ENCODE measurements at regions not wholly inside any gene's neighbourhood (a gene's known extent, or its start where the extent isn't known, plus 50 kb on each side); places are given as distances from the start of the nearest gene placed in this dataset.
"Not testable (repeated sequence)": the region's sequence is repeated elsewhere in the genome, so short reads cannot be mapped to it uniquely, and the experiment has no call there.

GRCh38 chr17:22044706-22045246 lies 352.5 kb downstream of the KCNJ18 start:
- FAIRE-seq, result not testable (repeated sequence)

GRCh38 chr17:22047521-22047920 lies 355.2 kb downstream of the KCNJ18 start:
- FAIRE-seq, result not testable (repeated sequence)

GRCh38 chr17:22048226-22048625 lies 355.9 kb downstream of the KCNJ18 start:
- not testable (repeated sequence) for FAIRE-seq

GRCh38 chr17:22050766-22051165 lies 358.4 kb downstream of the KCNJ18 start:
- not testable (repeated sequence) for FAIRE-seq

- not testable (repeated sequence) for FAIRE-seq
Measured at GRCh38 chr17:22052715-22053114, 360.4 kb downstream of the KCNJ18 start.

- FAIRE-seq, result not testable (repeated sequence)
Measured at GRCh38 chr17:22056566-22056965, 364.2 kb downstream of the KCNJ18 start.

- FAIRE-seq, result not testable (repeated sequence)
Measured at GRCh38 chr17:22075918-22076317, 383.6 kb downstream of the KCNJ18 start.

- FAIRE-seq, result not testable (repeated sequence)
Measured at GRCh38 chr17:22088589-22088988, 396.3 kb downstream of the KCNJ18 start.

GRCh38 chr17:22090263-22090935 lies 398.1 kb downstream of the KCNJ18 start:
- no peak for FAIRE-seq

GRCh38 chr17:22091041-22091679 lies 398.8 kb downstream of the KCNJ18 start:
- FAIRE-seq, result not testable (repeated sequence)

GRCh38 chr17:22091840-22092239 lies 399.5 kb downstream of the KCNJ18 start:
- FAIRE-seq, result not testable (repeated sequence)

GRCh38 chr17:22095414-22095813 lies 403.1 kb downstream of the KCNJ18 start:
- FAIRE-seq, result not testable (repeated sequence)

GRCh38 chr17:22099633-22100032 lies 407.3 kb downstream of the KCNJ18 start:
- not testable (repeated sequence) for FAIRE-seq

GRCh38 chr17:22102177-22102576 lies 409.9 kb downstream of the KCNJ18 start:
- FAIRE-seq, result no peak

GRCh38 chr17:22116720-22117119 lies 424.4 kb downstream of the KCNJ18 start:
- not testable (repeated sequence) for FAIRE-seq

- FAIRE-seq, result not testable (repeated sequence)
Measured at GRCh38 chr17:22117401-22117800, 425.1 kb downstream of the KCNJ18 start.

- not testable (repeated sequence) for FAIRE-seq
Measured at GRCh38 chr17:22119016-22119415, 426.7 kb downstream of the KCNJ18 start.

- not testable (repeated sequence) for FAIRE-seq
Measured at GRCh38 chr17:22119751-22120150, 427.4 kb downstream of the KCNJ18 start.

- FAIRE-seq, result no peak
Measured at GRCh38 chr17:22123536-22124281, 431.4 kb downstream of the KCNJ18 start.

GRCh38 chr17:22128171-22128570 lies 435.8 kb downstream of the KCNJ18 start:
- FAIRE-seq, result no peak

- no peak for FAIRE-seq
Measured at GRCh38 chr17:22128723-22129122, 436.4 kb downstream of the KCNJ18 start.

GRCh38 chr17:22129920-22130319 lies 437.6 kb downstream of the KCNJ18 start:
- not testable (repeated sequence) for FAIRE-seq

GRCh38 chr17:22131740-22132139 lies 439.4 kb downstream of the KCNJ18 start:
- FAIRE-seq, result no peak

Measured in TTC549 (cell line).